HT1080 (cell line): ENCODE measurements at regions not wholly inside any gene's neighbourhood (a gene's known extent, or its start where the extent isn't known, plus 50 kb on each side); places are given as distances from the start of the nearest gene placed in this dataset.
"Not testable (repeated sequence)": the region's sequence is repeated elsewhere in the genome, so short reads cannot be mapped to it uniquely, and the experiment has no call there.

Experiments used
- DNase-seq: peaks from one replicate; pipeline ENCODE4 v3.0.0-alpha.2; 2015; ENCODE audit warnings: low read depth

DNA sequence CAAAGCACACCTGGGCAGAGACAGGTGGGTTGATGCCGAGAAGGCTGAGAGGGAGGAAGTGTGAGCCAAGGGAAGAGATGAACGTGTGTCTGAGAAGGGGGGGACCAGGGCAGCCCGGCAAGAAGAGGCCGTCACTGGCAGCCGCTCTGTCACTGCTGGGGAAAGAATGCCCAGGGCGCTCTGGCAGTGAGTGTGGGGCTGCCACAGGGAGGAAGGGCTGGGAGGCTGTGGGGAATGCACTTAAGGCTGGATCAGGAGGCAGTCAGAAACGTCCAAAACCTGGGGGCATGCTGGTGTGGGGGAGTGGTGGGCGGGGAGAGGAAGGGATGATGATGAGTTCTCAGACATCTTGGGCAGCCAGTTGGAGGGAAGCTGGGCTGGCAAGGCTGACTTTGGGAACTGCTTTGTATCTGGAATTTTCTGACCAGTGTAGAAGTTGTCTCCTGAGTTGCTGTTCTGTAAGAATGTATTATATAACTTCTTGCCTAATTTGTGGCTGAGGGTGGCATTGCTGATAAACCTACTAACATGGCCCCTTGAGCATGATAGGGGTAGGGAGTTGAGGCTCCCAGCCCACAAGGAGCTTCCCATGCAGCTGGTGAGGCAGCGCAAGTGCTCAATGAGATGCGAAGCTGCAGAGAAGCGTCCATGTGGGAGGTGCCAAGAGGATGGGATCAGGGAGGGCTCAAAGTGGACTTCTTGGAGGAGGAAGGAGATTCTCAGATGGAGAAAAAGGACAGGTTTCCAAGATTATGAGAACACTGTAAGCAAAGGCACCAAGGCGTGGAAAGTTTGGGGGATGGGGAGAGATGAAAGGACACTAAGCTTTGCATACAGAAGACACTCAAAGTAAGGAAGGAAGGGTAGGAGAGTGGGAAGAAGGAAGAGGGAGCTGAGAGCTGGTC lies 185.1 kb upstream of the HAAO start:
- no peak for DNase-seq

DNA sequence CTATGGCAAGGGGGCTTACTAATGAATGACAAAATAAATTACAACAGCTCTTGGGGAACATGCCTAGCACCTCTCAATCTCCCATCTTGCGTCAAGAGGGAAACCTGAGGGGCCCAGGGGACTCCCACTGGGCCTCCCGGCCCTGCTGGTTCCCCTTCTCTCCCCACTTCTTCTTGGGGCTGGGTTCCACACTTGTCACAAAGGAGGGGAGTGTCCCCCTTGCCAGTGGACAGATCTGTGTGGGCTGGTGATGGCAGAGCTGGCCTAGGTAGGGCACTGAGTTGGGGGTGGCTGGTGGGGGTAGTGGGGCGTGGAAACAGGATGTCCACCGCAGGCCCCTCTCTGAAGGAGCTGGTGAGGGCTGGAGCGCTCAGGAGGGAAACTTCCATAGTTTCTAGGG lies 184.0 kb upstream of the HAAO start:
- DNase-seq = no peak

DNA sequence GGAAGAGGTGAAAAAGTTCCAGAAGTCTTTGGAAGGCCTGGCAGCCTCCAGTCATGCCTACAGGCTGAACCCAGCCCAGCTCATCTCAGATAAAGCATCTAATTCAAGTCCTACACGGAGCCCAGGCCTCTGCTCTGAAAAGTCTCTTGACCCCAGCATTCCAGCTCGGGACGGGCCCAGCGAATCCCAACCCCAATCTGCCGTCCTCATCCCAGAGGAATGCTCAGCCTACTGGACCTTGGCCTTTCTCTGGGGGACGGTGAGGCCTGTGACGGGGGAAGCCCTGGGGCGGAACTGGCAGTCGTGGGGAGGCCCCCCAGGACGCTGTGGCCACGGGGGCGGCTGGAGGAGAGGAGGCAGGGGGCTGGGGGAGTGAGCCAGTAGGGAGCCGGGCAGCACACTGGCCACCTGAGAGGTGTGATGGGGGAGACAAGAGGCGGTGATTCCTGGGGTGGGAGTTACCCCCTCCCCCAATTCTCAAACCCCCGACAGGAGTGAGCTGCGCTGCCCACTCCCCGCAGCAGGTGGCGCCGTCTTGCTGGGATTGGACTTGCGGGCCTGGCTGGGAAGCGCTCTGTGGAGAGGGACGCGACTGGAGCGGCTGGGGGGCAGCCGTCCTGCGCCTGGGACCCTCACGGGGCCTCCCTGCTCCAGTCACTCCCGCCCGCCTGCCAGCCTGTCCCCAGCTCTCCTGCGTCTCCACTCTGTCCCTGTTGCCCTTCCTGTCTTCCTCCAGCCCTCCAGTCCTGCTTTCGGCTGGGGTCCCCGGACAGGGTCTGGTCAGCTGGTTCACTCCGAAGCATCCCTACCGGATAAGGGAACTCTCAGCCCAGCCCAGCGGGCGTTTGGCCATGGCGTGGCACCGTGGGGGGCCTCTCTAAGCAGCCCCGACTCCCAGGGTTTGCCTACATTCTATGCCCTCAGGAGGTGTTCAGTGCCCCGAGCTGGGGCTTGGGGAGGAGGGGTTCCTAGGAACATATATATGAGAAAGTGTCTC lies 182.6 kb upstream of the HAAO start:
- DNase-seq = peak; percentile 53

DNA sequence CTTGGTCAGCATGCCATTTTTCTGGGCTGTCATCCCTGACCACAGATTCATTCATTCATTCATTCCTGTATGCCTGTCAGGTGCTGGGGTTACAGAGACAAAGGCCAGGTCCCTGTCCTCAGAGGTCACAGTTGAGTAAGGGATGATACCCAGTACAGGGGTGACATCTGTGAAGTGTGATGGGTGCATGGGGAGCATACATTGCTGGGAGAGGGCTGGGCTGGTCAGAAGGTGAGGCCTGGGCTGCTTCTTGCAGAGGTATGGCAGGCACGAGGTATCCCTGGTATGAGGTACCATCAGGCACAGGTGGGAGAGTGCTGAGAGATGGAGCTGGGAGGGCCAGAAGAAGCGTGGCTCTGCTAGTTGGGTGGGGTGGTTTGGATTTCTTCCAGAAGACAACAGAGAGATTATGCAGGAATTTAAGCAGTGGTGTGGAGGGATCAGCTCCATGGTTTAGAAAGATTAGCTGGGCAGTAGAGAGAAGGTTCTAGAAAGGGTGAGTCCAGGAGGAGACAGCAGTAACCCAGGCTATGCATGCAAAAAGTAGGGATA lies 181.9 kb upstream of the HAAO start:
- no peak for DNase-seq

DNA sequence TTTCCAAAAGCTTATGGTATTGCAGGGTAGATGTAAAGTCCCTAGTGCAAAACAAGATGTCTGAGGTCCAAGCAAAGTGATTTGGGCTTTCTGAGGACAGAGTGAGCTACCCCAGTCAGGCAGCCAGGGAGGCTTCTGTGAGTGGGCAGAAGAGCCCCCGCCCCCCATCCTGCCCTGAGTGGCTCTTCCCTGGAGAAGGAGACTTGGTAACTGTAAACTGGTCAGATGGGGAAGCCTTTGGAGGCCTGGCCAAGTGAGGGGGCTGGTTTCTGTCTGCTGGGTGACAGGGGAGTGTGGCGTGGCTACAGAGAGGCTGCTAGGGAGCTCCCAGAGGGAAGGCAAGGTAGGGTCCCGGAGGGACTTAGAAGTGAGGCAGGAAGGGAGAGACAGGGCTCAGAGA lies 181.3 kb upstream of the HAAO start:
- no peak for DNase-seq

DNA sequence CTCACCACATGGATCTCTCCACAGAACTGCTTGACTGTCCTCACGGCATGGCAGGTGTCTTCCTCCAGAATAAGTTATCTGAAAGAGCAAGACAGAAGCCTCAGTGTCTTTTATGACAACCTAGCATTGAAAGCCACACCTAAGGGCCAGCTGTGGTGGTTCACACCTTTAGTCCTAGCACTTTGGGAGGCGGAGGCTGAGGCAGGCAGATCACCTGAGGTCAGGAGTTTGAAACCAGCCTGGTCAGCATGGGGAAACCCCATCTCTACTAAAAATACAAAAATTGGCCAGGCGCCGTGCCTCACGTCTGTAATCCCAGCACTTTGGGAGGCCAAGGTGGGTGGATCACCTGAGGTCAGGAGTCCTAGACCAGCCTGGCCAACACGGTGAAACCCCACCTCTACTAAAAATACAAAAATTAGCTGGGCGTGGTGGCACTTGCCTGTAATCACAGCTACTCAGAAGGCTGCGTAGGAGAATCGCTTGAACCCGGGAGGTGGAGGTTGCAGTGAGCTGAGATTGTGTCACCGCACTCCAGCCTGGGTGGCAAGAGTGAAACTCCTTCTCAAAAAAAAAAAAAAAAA lies 180.6 kb upstream of the HAAO start:
- DNase-seq = not testable (repeated sequence)

DNA sequence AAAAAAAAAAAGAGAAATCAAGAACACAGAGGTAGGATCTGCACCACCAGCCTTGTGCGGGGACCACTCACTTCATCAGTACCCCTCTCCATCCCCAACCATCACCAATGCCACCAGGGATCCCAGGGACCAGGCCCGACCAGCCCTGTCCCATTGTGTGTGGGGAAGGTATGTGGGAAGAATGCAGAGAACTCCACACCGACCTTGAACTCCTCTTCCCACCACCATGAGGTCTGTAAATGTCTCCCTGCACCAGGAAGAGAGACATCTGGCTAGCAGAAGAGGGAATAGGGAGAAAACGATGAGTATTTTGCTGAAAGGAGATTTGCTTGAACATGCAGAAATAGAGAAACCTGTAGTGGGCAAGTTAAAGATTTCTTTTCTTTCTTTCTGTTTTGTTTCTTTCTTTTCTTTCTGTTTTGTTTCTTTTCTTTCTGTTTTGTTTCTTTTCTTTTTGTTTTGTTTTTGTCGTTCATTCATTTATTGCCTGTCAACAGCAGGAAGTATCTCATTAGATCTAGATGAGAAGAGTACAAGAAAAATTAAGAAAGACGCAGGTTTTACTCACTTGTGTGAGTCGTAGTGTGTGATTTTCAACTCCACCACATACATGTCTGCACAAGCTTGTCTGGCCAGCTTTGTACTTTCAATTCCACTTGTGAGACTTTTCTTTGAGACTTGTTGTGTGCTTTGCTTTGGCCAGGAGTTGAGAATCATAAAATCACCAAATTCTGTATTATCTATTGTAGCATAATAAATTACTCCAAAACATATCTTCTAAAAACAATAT lies 179.8 kb upstream of the HAAO start:
- no peak for DNase-seq

DNA sequence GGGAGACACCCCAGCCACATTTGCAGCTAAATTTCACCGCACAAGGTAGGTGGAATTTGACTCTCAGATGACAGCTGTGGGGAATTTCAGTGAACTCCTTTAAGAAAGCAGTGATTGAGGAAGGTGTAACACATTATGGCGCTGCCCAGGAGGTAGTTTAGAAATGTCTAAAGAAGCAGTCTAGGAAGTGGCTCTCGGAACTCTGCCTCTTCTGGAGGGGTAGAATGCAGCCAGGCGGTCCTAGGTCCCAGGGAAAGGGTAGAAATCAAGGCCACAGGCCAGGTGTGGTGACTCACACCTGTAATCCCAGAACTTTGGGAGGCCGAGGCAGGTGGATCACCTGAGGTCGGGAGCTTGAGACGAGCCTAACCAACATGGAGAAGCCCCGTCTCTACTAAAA lies 179.0 kb upstream of the HAAO start:
- no peak for DNase-seq

DNA sequence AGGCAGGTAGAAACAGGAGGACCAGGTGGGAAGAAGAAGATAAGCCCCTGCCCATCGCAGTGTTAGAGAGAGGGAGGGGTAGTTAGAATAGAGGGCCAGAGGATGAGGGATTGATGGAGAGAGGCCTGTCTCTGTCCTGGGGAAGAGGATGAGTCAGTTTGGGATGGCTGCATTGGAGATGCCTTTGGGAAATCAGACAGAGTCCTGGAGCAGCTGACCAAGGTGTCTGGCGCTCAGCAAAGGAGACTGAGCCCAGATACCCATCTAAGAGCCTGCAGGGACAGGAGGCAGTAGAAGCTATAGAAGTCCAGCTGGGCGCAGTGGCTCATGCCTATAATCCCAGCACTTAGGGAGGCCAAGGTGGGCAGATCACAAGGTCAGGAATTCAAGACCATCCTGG lies 177.8 kb upstream of the HAAO start:
- DNase-seq = peak; percentile 17

DNA sequence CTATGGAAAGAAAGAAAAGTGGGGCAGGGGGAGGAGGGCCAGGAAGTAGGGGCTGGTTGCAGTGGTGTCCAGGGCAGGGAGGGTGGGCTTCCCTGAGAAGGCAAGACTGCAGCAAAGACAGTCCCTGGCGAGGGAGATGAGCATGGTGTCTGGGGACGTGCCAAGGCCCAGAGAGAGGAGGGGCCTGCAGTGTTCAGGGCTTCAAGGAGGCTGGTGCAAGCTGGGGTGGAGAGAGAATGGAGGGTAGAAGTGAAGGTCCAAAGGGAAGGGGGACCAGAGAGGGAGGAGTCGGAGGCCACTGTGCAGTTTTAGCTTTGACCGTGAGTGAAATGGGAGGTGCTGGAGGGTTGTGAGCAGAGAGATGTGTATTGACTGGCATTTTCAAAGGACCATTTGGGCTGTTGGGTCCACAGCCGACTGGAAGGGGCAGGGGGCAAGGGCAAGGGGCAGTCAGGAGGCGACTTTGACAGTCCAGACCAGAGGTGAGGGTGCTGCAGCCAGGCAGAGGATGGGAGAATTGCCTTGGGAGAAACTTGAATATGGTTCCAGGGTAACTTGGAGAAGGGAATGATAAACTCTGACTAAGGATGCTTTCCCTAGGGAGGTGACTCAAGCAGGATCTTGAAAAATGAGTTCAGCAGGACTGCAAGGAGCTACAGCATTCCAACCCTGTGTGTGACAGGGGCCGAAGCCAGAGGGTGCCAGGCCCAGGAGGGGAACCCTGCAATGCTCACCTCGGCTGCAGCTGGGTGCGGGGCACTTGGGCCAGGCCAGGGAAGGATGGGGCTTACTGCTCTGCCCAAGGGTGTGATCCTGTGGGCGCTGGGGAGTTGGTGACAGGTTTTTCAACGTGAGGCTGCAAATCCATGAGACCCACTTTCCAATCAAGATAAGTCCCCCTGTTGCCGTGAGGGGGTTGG lies 177.1 kb upstream of the HAAO start:
- peak; percentile 76 for DNase-seq

DNA sequence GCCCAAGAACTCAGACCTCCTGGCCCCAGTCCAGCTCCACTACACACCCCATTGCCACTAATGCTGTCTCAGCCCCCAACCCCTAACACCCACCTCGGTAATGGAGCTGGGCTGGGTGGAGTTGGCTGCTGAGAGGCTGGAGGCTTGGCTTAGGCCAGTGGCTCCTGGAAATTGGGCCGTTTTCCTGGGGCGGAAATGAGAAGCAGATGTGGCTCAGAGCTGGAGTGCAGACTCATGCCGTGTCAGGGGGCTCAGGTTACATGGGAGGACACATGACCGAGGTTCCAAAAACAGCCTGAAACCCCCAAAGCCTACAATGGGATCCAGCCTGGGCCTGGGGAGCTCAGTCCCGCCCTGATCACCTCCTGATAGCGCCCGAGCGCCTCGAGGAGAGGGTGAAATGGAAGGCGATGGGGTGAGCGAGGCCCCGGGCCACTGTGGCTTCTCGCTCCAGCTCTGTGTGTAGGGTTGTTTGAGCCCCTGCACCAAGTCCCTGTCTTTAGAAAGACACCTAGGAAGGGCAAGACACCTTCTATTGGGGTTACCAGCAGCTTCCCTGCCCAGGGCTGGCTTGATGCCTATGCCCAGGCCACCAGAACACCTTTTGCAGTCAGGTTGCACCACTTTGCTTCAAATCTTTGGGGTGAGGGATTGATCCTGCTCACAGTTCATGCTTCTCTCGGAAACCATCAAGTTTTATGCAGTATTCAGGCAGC lies 175.7 kb upstream of the HAAO start:
- peak; percentile 13 for DNase-seq

DNA sequence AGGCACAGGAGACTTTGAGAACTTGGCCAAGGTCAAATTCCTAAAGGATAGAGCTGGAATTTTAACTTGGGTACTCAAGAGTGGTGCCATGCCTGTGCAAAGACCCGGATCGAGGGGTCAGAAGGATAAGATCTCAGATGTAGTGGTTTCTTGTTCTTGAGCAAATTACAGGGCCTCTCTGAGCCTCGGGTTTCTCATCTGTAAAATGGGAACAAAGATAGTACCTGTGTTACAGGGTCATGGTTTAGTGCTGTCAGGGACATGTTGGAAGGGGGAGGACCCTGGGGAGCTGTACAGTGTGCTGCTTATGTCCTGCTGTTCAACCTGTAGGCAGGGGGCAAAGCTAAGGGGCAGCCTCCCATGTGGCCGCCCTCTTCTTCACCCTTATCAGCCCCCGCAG lies 173.5 kb upstream of the HAAO start:
- DNase-seq = no peak

DNA sequence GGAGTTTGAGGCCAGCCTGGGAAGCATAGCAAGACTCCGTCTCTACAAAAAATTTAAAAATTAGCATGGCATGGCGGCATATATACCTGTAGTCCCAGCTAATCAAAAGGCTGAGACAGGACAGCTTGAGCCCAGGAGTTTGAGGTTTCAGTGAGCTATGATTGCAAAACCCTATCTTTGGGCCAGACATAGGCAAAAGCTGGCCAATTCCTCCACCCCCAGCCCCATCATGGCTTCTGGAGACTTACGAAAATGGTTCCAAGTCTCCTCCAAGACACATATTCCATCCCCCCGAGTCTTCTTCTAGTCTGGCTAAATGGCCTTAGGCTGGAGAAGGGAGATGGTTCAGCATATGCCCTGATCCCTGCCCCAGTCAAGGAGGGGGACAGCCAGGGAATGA lies 172.8 kb upstream of the HAAO start:
- no peak for DNase-seq

DNA sequence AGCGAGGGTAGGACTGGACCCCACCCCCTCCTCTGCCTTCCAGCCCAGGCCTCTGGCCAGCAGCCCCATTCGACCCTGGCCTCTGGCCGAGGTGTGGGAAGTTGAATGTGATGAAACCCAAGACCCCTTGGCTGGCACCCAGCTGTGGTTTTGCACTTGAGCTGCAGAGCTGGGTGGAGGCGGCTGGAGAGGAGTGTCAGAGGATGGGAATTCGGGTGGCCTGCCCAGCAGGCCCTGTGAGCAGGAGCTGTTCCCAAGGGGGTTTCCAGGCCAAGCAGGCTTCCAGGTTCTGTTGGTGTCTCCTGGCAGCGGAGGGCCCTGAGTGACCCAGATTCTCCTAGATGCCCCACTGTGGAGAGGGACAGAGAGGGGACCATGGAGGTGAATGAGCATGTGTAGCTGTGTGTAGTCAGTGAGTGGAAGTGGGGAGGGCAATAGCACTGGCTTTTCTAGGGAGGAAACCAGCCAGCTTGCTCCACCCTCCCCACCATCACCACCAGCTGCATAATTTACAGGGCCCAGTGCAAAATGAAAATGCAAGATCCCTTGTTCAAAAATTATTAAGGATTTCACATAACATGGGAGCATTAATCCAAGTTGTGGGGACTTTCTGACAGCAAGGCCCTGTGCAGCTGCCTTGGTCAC lies 172.2 kb upstream of the HAAO start:
- DNase-seq = peak; percentile 83

DNA sequence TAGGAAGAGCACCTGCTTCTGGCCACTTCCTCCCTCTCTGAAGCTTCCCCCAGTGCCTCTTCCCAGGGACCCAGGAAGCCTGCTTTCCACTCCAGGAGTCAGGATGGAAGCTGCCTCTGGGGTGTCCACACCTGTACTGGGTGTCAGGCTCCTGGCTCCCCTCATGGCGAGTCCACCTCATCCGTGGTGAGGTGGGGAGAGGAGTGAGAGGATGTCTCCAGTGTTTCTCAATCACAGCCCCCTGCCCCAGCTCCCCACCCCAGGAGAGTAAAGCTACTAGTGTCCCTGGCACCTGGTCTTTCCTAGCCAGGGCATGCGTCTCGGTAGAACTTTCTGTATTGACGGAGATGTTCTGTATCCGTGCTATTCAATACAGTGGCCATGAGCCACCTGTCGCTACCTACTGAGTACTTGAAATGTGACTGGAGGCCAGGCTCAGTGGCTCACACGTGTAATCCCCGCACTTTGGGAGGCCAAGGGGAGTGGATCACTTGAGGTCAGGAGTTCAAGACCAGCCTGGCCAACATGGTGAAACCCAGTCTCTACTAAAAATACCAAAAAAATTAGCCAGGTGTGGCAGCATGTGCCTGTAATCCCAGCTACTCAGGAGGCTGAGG lies 171.2 kb upstream of the HAAO start:
- no peak for DNase-seq

DNA sequence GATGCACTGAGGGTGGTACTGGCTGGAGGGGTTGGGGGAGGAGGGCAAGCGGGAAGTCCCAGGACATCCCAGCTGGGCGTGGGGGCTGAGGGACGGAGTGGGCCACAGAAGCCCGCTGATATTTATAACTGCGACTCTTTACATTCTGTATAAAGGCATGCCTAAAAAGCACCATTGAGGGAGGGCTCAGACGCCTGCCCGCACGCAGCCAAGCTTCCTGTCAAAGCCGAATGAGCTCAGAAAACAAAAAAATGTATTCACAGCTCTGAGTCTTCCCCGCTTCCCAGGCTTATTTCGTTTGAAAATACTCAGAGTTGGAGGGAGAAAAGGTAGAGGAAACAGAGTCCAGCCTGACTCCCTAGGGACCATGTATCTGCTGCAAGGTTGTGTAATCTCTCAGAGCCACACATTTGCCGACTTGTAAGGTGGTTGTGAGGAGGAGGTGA lies 170.1 kb upstream of the HAAO start:
- no peak for DNase-seq

DNA sequence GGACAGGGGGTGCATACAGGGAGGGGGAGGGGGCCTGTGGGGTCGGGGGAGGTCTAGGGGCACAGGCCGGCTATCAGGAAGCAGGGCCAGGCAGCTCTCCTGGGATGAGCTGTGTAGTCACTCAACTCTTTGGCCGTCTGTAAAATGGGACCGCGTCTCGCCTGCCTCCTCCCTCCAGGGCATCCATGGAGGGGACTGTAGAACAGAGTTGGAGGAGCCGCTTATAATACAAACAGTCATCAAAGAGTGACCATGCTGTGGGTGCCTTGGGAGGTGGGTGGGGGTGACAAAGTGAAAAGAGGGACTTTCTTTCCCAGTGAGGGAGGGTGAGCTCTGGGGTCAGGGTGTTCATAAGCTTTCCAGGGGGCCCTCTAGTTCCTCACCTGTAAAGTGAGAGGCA lies 169.6 kb upstream of the HAAO start:
- DNase-seq = no peak

DNA sequence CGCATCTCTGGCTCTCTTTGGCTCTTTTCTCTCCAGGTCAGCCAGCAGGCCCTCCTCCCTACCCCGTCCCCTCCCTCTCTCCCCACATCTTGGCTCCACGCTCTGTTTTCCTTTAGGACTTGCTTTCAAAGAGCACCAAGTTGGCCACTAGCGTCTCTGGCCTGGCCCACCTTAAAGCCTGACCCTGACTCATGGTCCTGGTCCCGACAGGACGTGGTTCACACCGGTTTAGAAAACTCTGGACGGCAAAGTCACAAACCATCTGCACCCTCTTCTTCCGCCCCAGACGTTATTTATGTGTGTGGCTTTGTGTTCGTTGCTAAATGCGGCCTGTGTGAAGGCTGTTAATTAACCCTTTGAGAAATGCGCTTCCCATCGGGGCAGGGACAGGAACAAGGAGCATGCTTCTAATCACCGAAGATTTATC lies 169.0 kb upstream of the HAAO start:
- DNase-seq = no peak
